Activated T-cell treated with anti-CD3 and anti-CD28 coated beads, Interleukin-2, amount 50 U/mL, for 4 hours (primary cell): ENCODE measurements at regions not wholly inside any gene's neighbourhood (a gene's known extent, or its start where the extent isn't known, plus 50 kb on each side); places are given as distances from the start of the nearest gene placed in this dataset.

Experiments used
- ATAC-seq, 2 donors: fragments of 200-7000 bp; cut with Tn5 transposase; one replicate each; pipeline ENCODE4 v1.10.0; 2021
- DNase-seq: peaks from one replicate; pipeline ENCODE4 v3.0.0-alpha.2; 2020
- H3K27me3 Mint-ChIP-seq: one replicate; pipeline ENCODE4 v1.8.0; 2021; ENCODE audit warnings: low read depth, mixed read lengths
- H3K36me3 Mint-ChIP-seq: one replicate; pipeline ENCODE4 v1.8.0; 2022; ENCODE audit warnings: mixed read lengths; ENCODE audit not compliant: insufficient read depth
- H3K4me1 Mint-ChIP-seq: one replicate; pipeline ENCODE4 v1.8.0; 2021; ENCODE audit warnings: low read depth, mixed read lengths
- H3K4me3 Mint-ChIP-seq: one replicate; pipeline ENCODE4 v1.8.0; 2021; ENCODE audit warnings: mild to moderate bottlenecking, moderate library complexity, mixed read lengths
- H3K9me3 Mint-ChIP-seq: one replicate; pipeline ENCODE4 v1.8.0; 2021; ENCODE audit warnings: mixed read lengths

GRCh38 chr16:62711797-62712196 lies 675.6 kb upstream of the CDH8 start:
- Mint-ChIP-seq H3K27me3 (no peaks in the 10 kb centered on the region), H3K4me3 (no peak overlapping the region), H3K4me1 (no peaks in the 10 kb centered on the region), H3K9me3 (peaks cover 18% of the 10 kb centered on the region), H3K36me3 (no peaks in the 10 kb centered on the region)
- DNase-seq = no peak
- no peak for ATAC-seq

GRCh38 chr16:62709794-62710193 lies 673.6 kb upstream of the CDH8 start:
- peaks cover 16% of the 10 kb centered on the region for H3K9me3 Mint-ChIP-seq
- H3K4me3 Mint-ChIP-seq = no peak overlapping the region
- H3K4me1 Mint-ChIP-seq = no peaks in the 10 kb centered on the region
- ATAC-seq = no peak
- no peak for DNase-seq
- no peaks in the 10 kb centered on the region for H3K36me3 Mint-ChIP-seq
- H3K27me3 Mint-ChIP-seq = no peaks in the 10 kb centered on the region

- no peaks in the 10 kb centered on the region for H3K27me3 Mint-ChIP-seq
- no peak overlapping the region for H3K4me3 Mint-ChIP-seq
- H3K9me3 Mint-ChIP-seq = peaks cover 17% of the 10 kb centered on the region
- no peaks in the 10 kb centered on the region for H3K36me3 Mint-ChIP-seq
- H3K4me1 Mint-ChIP-seq = no peaks in the 10 kb centered on the region
- no peak for DNase-seq
- no peak for ATAC-seq
Observed at GRCh38 chr16:62701426-62701825, 665.2 kb upstream of the CDH8 start.

- H3K36me3 Mint-ChIP-seq = no peaks in the 10 kb centered on the region
- no peak for DNase-seq
- no peak overlapping the region for H3K4me3 Mint-ChIP-seq
- peaks cover 22% of the 10 kb centered on the region for H3K9me3 Mint-ChIP-seq
- no peaks in the 10 kb centered on the region for H3K27me3 Mint-ChIP-seq
- ATAC-seq = no peak
- H3K4me1 Mint-ChIP-seq = no peaks in the 10 kb centered on the region
Observed at GRCh38 chr16:62700426-62701294, 664.4 kb upstream of the CDH8 start.

- Mint-ChIP-seq H3K36me3 (no peaks in the 10 kb centered on the region), H3K4me1 (no peaks in the 10 kb centered on the region), H3K9me3 (peaks cover 41% of the 10 kb centered on the region), H3K27me3 (no peaks in the 10 kb centered on the region), H3K4me3 (no peak overlapping the region)
- ATAC-seq (no peak), DNase-seq (no peak)
Observed at GRCh38 chr16:62692685-62693084, 656.4 kb upstream of the CDH8 start.

GRCh38 chr16:62681819-62682218 lies 645.6 kb upstream of the CDH8 start:
- Mint-ChIP-seq H3K27me3 (no peaks in the 10 kb centered on the region), H3K9me3 (peaks cover 24% of the 10 kb centered on the region), H3K4me1 (no peaks in the 10 kb centered on the region), H3K36me3 (no peaks in the 10 kb centered on the region), H3K4me3 (no peak overlapping the region)
- ATAC-seq = no peak
- no peak for DNase-seq

- H3K27me3 Mint-ChIP-seq = no peaks in the 10 kb centered on the region
- no peaks in the 10 kb centered on the region for H3K36me3 Mint-ChIP-seq
- ATAC-seq (no peak), DNase-seq (no peak)
- H3K4me1 Mint-ChIP-seq = no peaks in the 10 kb centered on the region
- H3K9me3 Mint-ChIP-seq = peaks cover 41% of the 10 kb centered on the region
- H3K4me3 Mint-ChIP-seq = no peak overlapping the region
Observed at GRCh38 chr16:62678796-62679195, 642.6 kb upstream of the CDH8 start.

- Mint-ChIP-seq H3K27me3 (no peaks in the 10 kb centered on the region), H3K36me3 (no peaks in the 10 kb centered on the region), H3K4me1 (no peaks in the 10 kb centered on the region), H3K9me3 (peaks cover 37% of the 10 kb centered on the region), H3K4me3 (no peak overlapping the region)
- DNase-seq = no peak
- ATAC-seq = no peak
Observed at GRCh38 chr16:62676306-62676705, 640.1 kb upstream of the CDH8 start.

- Mint-ChIP-seq H3K4me3 (no peak overlapping the region), H3K9me3 (peaks cover 23% of the 10 kb centered on the region), H3K4me1 (no peaks in the 10 kb centered on the region), H3K27me3 (no peaks in the 10 kb centered on the region), H3K36me3 (no peaks in the 10 kb centered on the region)
- DNase-seq (no peak), ATAC-seq (no peak)
Observed at GRCh38 chr16:62665269-62665668, 629.0 kb upstream of the CDH8 start.

GRCh38 chr16:62664566-62664965 lies 628.3 kb upstream of the CDH8 start:
- no peaks in the 10 kb centered on the region for H3K27me3 Mint-ChIP-seq

GRCh38 chr16:62661435-62661834 lies 625.2 kb upstream of the CDH8 start:
- Mint-ChIP-seq H3K9me3 (peaks cover 21% of the 10 kb centered on the region), H3K4me3 (no peak overlapping the region), H3K27me3 (no peaks in the 10 kb centered on the region), H3K4me1 (no peaks in the 10 kb centered on the region), H3K36me3 (no peaks in the 10 kb centered on the region)
- DNase-seq = no peak
- ATAC-seq = no peak

More at GRCh38 chr16:62664566-62664965, 628.3 kb upstream of the CDH8 start:
- Mint-ChIP-seq H3K4me1 (no peaks in the 10 kb centered on the region), H3K36me3 (no peaks in the 10 kb centered on the region), H3K9me3 (peaks cover 21% of the 10 kb centered on the region), H3K4me3 (no peak overlapping the region)
- no peak for DNase-seq
- no peak for ATAC-seq

GRCh38 chr16:62657116-62657515 lies 620.9 kb upstream of the CDH8 start:
- no peak overlapping the region for H3K4me3 Mint-ChIP-seq
- no peaks in the 10 kb centered on the region for H3K36me3 Mint-ChIP-seq
- no peak for DNase-seq
- H3K9me3 Mint-ChIP-seq = peaks cover 14% of the 10 kb centered on the region
- H3K4me1 Mint-ChIP-seq = no peaks in the 10 kb centered on the region
- H3K27me3 Mint-ChIP-seq = no peaks in the 10 kb centered on the region
- ATAC-seq = no peak

- Mint-ChIP-seq H3K36me3 (no peaks in the 10 kb centered on the region), H3K4me3 (no peak overlapping the region), H3K4me1 (no peaks in the 10 kb centered on the region), H3K9me3 (peaks cover 25% of the 10 kb centered on the region), H3K27me3 (no peaks in the 10 kb centered on the region)
- ATAC-seq (no peak), DNase-seq (no peak)
Observed at GRCh38 chr16:62652441-62653120, 616.3 kb upstream of the CDH8 start.

- no peak overlapping the region for H3K4me3 Mint-ChIP-seq
- no peak for DNase-seq
- peaks cover 31% of the 10 kb centered on the region for H3K9me3 Mint-ChIP-seq
- no peaks in the 10 kb centered on the region for H3K27me3 Mint-ChIP-seq
- H3K4me1 Mint-ChIP-seq = no peaks in the 10 kb centered on the region
- H3K36me3 Mint-ChIP-seq = no peaks in the 10 kb centered on the region
- no peak for ATAC-seq
Observed at GRCh38 chr16:62648256-62648655, 612.0 kb upstream of the CDH8 start.
